ENCODE measurements at regions not wholly inside any gene's neighbourhood (a gene's known extent, or its start where the extent isn't known, plus 50 kb on each side); places are given as distances from the start of the nearest gene placed in this dataset.

DNA sequence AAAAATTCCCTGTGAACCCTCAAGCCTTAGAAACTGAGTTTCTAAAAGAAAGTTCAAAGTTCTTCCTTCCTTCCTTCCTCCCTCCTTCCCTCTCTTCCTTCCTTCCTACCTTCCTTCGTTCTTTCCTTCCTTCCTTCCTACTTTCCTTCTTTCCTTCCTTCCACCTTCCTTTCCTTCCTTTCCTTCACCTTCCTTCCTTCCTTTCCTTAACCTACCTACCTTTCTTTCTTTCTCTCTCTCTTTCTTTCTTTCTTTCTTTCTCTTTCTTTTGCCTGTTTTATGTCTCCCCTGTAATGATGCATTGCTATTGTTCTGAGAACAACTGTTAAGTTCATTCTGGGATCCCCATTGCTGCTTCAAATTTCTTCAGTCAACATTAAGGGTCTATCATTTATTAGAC lies 551.1 kb downstream of the TFEC start:
- H3K27ac ChIP-seq (ENCODE audit: low read depth, low read length) = no peak overlapping the region
- H3K4me3 ChIP-seq (ENCODE audit: extremely low read depth in 1 of 4, insufficient read depth in 2 of 4, low read depth in 3 of 4, low read length in 4 of 4) = no peak overlapping the region
- no peak overlapping the region for H3K18ac ChIP-seq (ENCODE audit: extremely low read depth, low read length)
- no peak overlapping the region for H3K4ac ChIP-seq (replicated peaks; ENCODE audit: insufficient read length, low read depth, low read length)
- H3K56ac ChIP-seq (replicated peaks; ENCODE audit: insufficient read length, low read depth, low read length) = no peak overlapping the region
- DNase-seq (ENCODE audit: low read depth in 1 of 2, low spot score in 2 of 2) (no peak), FAIRE-seq (no peak)
- H2AFZ ChIP-seq (ENCODE audit: low read length) = no peak overlapping the region
- no peak overlapping the region for H2BK12ac ChIP-seq (ENCODE audit: low read depth, low read length)
- ChIA-PET POLR2A (ENCODE audit: partially characterized antibody) (no interaction called here), CTCF (ENCODE audit: partially characterized antibody) (interaction anchor here (1.2 kb wide), 1 partner anchor 228 kb away, joined by 4 read pairs; no protein-coding TSS in a partner anchor)
- H4K5ac ChIP-seq (ENCODE audit: insufficient read length, low read depth, low read length) = no peak overlapping the region
- H3K4me2 ChIP-seq (ENCODE audit: insufficient read depth in 1 of 2, low read depth in 2 of 2, low read length in 2 of 2) = no peak overlapping the region
- no peak overlapping the region for H2BK5ac ChIP-seq (ENCODE audit: low read depth, low read length)
- H4K8ac ChIP-seq (ENCODE audit: extremely low read depth, insufficient read depth, low read length) = no peak overlapping the region
- H3K79me1 ChIP-seq (ENCODE audit: low read depth, low read length) = no peaks in the 10 kb centered on the region
- no peak overlapping the region for H3K14ac ChIP-seq (ENCODE audit: insufficient read length)
- H3K79me2 ChIP-seq (ENCODE audit: control insufficient read depth in 1 of 2, insufficient read depth in 2 of 2, low read length in 2 of 2) = no peaks in the 10 kb centered on the region
- peaks cover 0 to 10% (median 4%) of the 10 kb centered on the region in 4 experiments; a peak in 4 of 7 replicates for H3K4me1 ChIP-seq (replicated peaks in 1 of 4; ENCODE audit: control insufficient read depth in 3 of 4, insufficient read depth in 4 of 4, low read length in 3 of 4)
- H3K9ac ChIP-seq (replicated peaks in 1 of 4; ENCODE audit: extremely low read depth in 1 of 4, low read depth in 3 of 4, low read length in 3 of 4) = no peak overlapping the region
- no peak overlapping the region for H3K23ac ChIP-seq (ENCODE audit: insufficient read length)
- H3K36me3 ChIP-seq (ENCODE audit: control insufficient read depth in 2 of 4, insufficient read depth in 4 of 4, low read length in 3 of 4) = no peaks in the 10 kb centered on the region
- no peaks in the 10 kb centered on the region for H4K20me1 ChIP-seq (replicated peaks in 1 of 2; ENCODE audit: control insufficient read depth in 1 of 2, insufficient read depth in 2 of 2, low read length in 2 of 2)
- no peak for TF ChIP-seq GABPA (IDR thresholded peaks at IDR 0.05; ENCODE audit: borderline replicate concordance, insufficient read depth, low read length)
- TF ChIP-seq, protein P1, sequence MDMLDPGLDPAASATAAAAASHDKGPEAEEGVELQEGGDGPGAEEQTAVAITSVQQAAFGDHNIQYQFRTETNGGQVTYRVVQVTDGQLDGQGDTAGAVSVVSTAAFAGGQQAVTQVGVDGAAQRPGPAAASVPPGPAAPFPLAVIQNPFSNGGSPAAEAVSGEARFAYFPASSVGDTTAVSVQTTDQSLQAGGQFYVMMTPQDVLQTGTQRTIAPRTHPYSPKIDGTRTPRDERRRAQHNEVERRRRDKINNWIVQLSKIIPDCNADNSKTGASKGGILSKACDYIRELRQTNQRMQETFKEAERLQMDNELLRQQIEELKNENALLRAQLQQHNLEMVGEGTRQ (IDR thresholded peaks at IDR 0.05; ENCODE audit: low read length) = no peak
- no peak for TF ChIP-seq SRF (IDR thresholded peaks at IDR 0.05; ENCODE audit: low read depth, low read length)
- TF ChIP-seq EP300 (IDR thresholded peaks at IDR 0.05; ENCODE audit: borderline replicate concordance in 1 of 2, low read depth in 2 of 2, low read length in 2 of 2) = no peak
- no peak for TF ChIP-seq TBP (IDR thresholded peaks at IDR 0.05; ENCODE audit: low read depth, low read length)
- no peak for TF ChIP-seq CBX8 (IDR thresholded peaks at IDR 0.05; ENCODE audit: borderline replicate concordance, low read depth, low read length)
- TF ChIP-seq JUND (IDR thresholded peaks at IDR 0.05; ENCODE audit: low read length) = no peak
- TF ChIP-seq JUN (IDR thresholded peaks at IDR 0.05; ENCODE audit: low read depth, low read length) = no peak
- no peak for TF ChIP-seq KDM1A (IDR thresholded peaks at IDR 0.05; ENCODE audit: borderline replicate concordance, low read length)
- H3K27me3 ChIP-seq (replicated peaks in 1 of 4; ENCODE audit: control insufficient read depth in 3 of 4, extremely low read depth in 1 of 4, insufficient read depth in 3 of 4, low read length in 3 of 4) = peaks cover 0 to 17% (median 8%) of the 10 kb centered on the region in 4 experiments; a peak in 5 of 7 replicates
- H2BK120ac ChIP-seq (replicated peaks; ENCODE audit: low read depth, low read length) = no peak overlapping the region
- no peak overlapping the region for H2AK5ac ChIP-seq (ENCODE audit: low read depth, low read length)
- no peaks in the 10 kb centered on the region for H3K9me3 ChIP-seq (ENCODE audit: insufficient read depth in 2 of 2, low read depth in 1 of 2, low read length in 1 of 2)
- 67 to 100% methylated on average over 1 of the region's 1 CpG for WGBS, 2 experiments (ENCODE audit: extremely low coverage in 1 of 2, insufficient coverage in 1 of 2, insufficient read length in 1 of 2, insufficient replicate concordance in 2 of 2, low coverage in 1 of 2, low lambda C conversion rate in 2 of 2, missing lambda C conversion rate in 1 of 2)
- no peak overlapping the region for H2BK15ac ChIP-seq (ENCODE audit: low read length)
- H4K91ac ChIP-seq (replicated peaks; ENCODE audit: insufficient read length, low read length) = no peak overlapping the region
- no peak overlapping the region for H2BK20ac ChIP-seq (ENCODE audit: low read length)
- peaks cover 3% of the 10 kb centered on the region; the same call in 1 of the 2 replicates for H3K23me2 ChIP-seq (ENCODE audit: low read depth, low read length)
